GM18505 (cell line): ENCODE measurements at regions not wholly inside any gene's neighbourhood (a gene's known extent, or its start where the extent isn't known, plus 50 kb on each side); places are given as distances from the start of the nearest gene placed in this dataset.

ENCODE experiments used
- ATAC-seq: cut with Tn5 transposase; IDR thresholded peaks from one replicate; pipeline ENCODE4 v1.9.1; 2021; ENCODE audit not compliant: unreplicated experiment
- POLR2A ChIP-seq: IDR thresholded peaks from 4 replicates; pipeline ENCODE4 v1.6.1; 2011; ENCODE audit warnings: borderline replicate concordance; ENCODE audit not compliant: insufficient read depth, insufficient read length; ENCODE audit errors: extremely low read depth

GRCh38 chr5:30809933-30810332 lies 383.6 kb upstream of the CDH6 start:
- no peak for TF ChIP-seq POLR2A

GRCh38 chr5:30808996-30809395 lies 384.5 kb upstream of the CDH6 start:
- no peak for ATAC-seq
- no peak for TF ChIP-seq POLR2A

More at GRCh38 chr5:30809933-30810332, 383.6 kb upstream of the CDH6 start:
- ATAC-seq = no peak

GRCh38 chr5:30804739-30805505 lies 388.6 kb upstream of the CDH6 start:
- ATAC-seq = no peak

GRCh38 chr5:30802961-30803705 lies 390.4 kb upstream of the CDH6 start:
- no peak for TF ChIP-seq POLR2A
- no peak for ATAC-seq

More at GRCh38 chr5:30804739-30805505, 388.6 kb upstream of the CDH6 start:
- TF ChIP-seq POLR2A = no peak

- no peak for TF ChIP-seq POLR2A
- no peak for ATAC-seq
Measured at GRCh38 chr5:30781643-30782042, 411.8 kb upstream of the CDH6 start.

- ATAC-seq = no peak
- TF ChIP-seq POLR2A = no peak
Measured at GRCh38 chr5:30768056-30768690, 425.3 kb upstream of the CDH6 start.

GRCh38 chr5:30765706-30766105 lies 427.8 kb upstream of the CDH6 start:
- TF ChIP-seq POLR2A = no peak
- ATAC-seq = no peak

- TF ChIP-seq POLR2A = no peak
- no peak for ATAC-seq
Measured at GRCh38 chr5:30765227-30765626, 428.3 kb upstream of the CDH6 start.

- no peak for ATAC-seq
- TF ChIP-seq POLR2A = no peak
Measured at GRCh38 chr5:30764704-30765103, 428.8 kb upstream of the CDH6 start.

GRCh38 chr5:30759731-30760130 lies 433.8 kb upstream of the CDH6 start:
- ATAC-seq = no peak
- no peak for TF ChIP-seq POLR2A

- no peak for TF ChIP-seq POLR2A
- no peak for ATAC-seq
Measured at GRCh38 chr5:30752015-30752414, 441.5 kb upstream of the CDH6 start.

- TF ChIP-seq POLR2A = no peak
- ATAC-seq = no peak
Measured at GRCh38 chr5:30749971-30750370, 443.5 kb upstream of the CDH6 start.

- TF ChIP-seq POLR2A = no peak
- no peak for ATAC-seq
Measured at GRCh38 chr5:30747412-30747811, 446.1 kb upstream of the CDH6 start.
